ENCODE measurements at regions not wholly inside any gene's neighbourhood (a gene's known extent, or its start where the extent isn't known, plus 50 kb on each side); places are given as distances from the start of the nearest gene placed in this dataset.

- no peak for TF ChIP-seq TCF7 (IDR thresholded peaks at IDR 0.05; ENCODE audit: borderline replicate concordance)
- no peak for TF ChIP-seq MAFF (IDR thresholded peaks at IDR 0.05; ENCODE audit: low read length)
- no peak for TF ChIP-seq NBN (IDR thresholded peaks at IDR 0.05; ENCODE audit: low read depth)
- no peak for TF ChIP-seq IRF2 (CRISPR knock-in tag; IDR thresholded peaks at IDR 0.05)
- TF ChIP-seq ZNF311 (CRISPR knock-in tag; IDR thresholded peaks at IDR 0.05): no peak
Observed at GRCh38 chr13:22128441-22129408, 457.9 kb downstream of the FGF9 start.
